Liver (tissue), 8 donors: ENCODE measurements at regions not wholly inside any gene's neighbourhood (a gene's known extent, or its start where the extent isn't known, plus 50 kb on each side); places are given as distances from the start of the nearest gene placed in this dataset.
A peak's percentile ranks its signal among the peaks of the same experiment; 100 is the strongest.

ENCODE experiments used
- DNase-seq: peaks from one replicate; pipeline ENCODE4 v3.0.0-alpha.2; 2017; ENCODE audit warnings: low spot score
- H3K27ac ChIP-seq, 2 donors: one replicate each; pipeline ENCODE4 v1.7.0; 2013; ENCODE audit warnings: inconsistent platforms in 2 of 2, low read length in 2 of 2, control low read depth in 1 of 2, low read depth in 1 of 2, mild to moderate bottlenecking in 1 of 2
- H3K27me3 ChIP-seq, 4 donors: one replicate each; pipeline versions ENCODE4 v1.6.1 to v1.7.0; 2013; ENCODE audit warnings: low read length in 3 of 4, inconsistent platforms in 1 of 4, mild to moderate bottlenecking in 1 of 4, moderate library complexity in 1 of 4; ENCODE audit not compliant: control insufficient read depth in 4 of 4, insufficient read depth in 4 of 4
- H3K36me3 ChIP-seq, 4 donors: one replicate each; pipeline versions ENCODE4 v1.6.1 to v1.7.0; 2013; ENCODE audit warnings: low read length in 3 of 4, mild to moderate bottlenecking in 3 of 4, low read depth in 1 of 4, moderate library complexity in 1 of 4; ENCODE audit not compliant: control insufficient read depth in 4 of 4, insufficient read depth in 3 of 4
- H3K4me1 ChIP-seq, 4 donors: one replicate each; pipeline versions ENCODE4 v1.6.1 to v1.7.0; 2013; ENCODE audit warnings: low read length in 3 of 4, mild to moderate bottlenecking in 3 of 4, moderate library complexity in 1 of 4; ENCODE audit not compliant: control insufficient read depth in 4 of 4, insufficient read depth in 4 of 4
- H3K4me3 ChIP-seq, 3 donors: one replicate each; pipeline versions ENCODE4 v1.6.1 to v1.7.0; 2013; ENCODE audit warnings: low read length in 3 of 3, control low read depth in 1 of 3, low read depth in 1 of 3, mild to moderate bottlenecking in 1 of 3
- H3K9ac ChIP-seq, 2 donors: one replicate each; pipeline ENCODE4 v1.7.0; 2013; ENCODE audit warnings: low read length in 2 of 2, mild to moderate bottlenecking in 2 of 2, moderate library complexity in 2 of 2, control low read depth in 1 of 2, low read depth in 1 of 2
- H3K9me3 ChIP-seq, 4 donors: one replicate each; pipeline versions ENCODE4 v1.6.1 to v1.7.0; 2013; ENCODE audit warnings: low read length in 3 of 4; ENCODE audit not compliant: control insufficient read depth in 4 of 4
- ATF3 ChIP-seq: IDR thresholded peaks from 2 replicates; pipeline ENCODE4 v1.6.1; 2016; ENCODE audit warnings: antibody characterized with exemption
- CTCF ChIP-seq: fragments of 150-350 bp; IDR thresholded peaks from 2 replicates; pipeline ENCODE4 v1.5.1; 2017; ENCODE audit warnings: improper control_type of control experiment, low read depth, low read length; ENCODE audit not compliant: missing input control
- EGR1 ChIP-seq, 2 donors: IDR thresholded peaks; 2 replicates each; pipeline ENCODE4 v1.6.1; 2016 to 2018; ENCODE audit warnings: antibody characterized with exemption in 2 of 2, low read depth in 2 of 2
- FOXA1 ChIP-seq: IDR thresholded peaks from 2 replicates; pipeline ENCODE4 v1.6.1; 2016; ENCODE audit warnings: antibody characterized with exemption
- FOXA2 ChIP-seq: IDR thresholded peaks from 2 replicates; pipeline ENCODE4 v1.6.1; 2016; ENCODE audit warnings: antibody characterized with exemption
- GABPA ChIP-seq, 2 donors: IDR thresholded peaks in 1 of 2; conservative IDR thresholded peaks in 1 of 2; 2 replicates each; pipeline ENCODE4 v1.6.1; 2016; ENCODE audit warnings: antibody characterized with exemption in 2 of 2, mild to moderate bottlenecking in 1 of 2, moderate library complexity in 1 of 2
- HNF4A ChIP-seq, 2 donors: conservative IDR thresholded peaks; 2 replicates each; pipeline ENCODE4 v1.6.1; 2016; ENCODE audit warnings: antibody characterized with exemption in 2 of 2, mild to moderate bottlenecking in 2 of 2
- HNF4G ChIP-seq: IDR thresholded peaks from 2 replicates; pipeline ENCODE4 v1.6.1; 2016; ENCODE audit warnings: antibody characterized with exemption
- JUND ChIP-seq, 2 donors: IDR thresholded peaks; 2 replicates each; pipeline ENCODE4 v1.6.1; 2016; ENCODE audit warnings: antibody characterized with exemption in 2 of 2
- MAX ChIP-seq: IDR thresholded peaks from 2 replicates; pipeline ENCODE4 v1.6.1; 2016; ENCODE audit warnings: antibody characterized with exemption
- NR2F2 ChIP-seq: IDR thresholded peaks from 2 replicates; pipeline ENCODE4 v1.6.1; 2016; ENCODE audit warnings: antibody characterized with exemption
- RAD21 ChIP-seq, 2 donors: IDR thresholded peaks; 2 replicates each; pipeline ENCODE4 v1.6.1; 2016; ENCODE audit warnings: antibody characterized with exemption in 2 of 2, mild to moderate bottlenecking in 2 of 2
- REST ChIP-seq: IDR thresholded peaks from 2 replicates; pipeline ENCODE4 v1.6.1; 2016; ENCODE audit warnings: antibody characterized with exemption, mild to moderate bottlenecking
- RXRA ChIP-seq, 2 donors: IDR thresholded peaks; 2 replicates each; pipeline ENCODE4 v1.6.1; 2017 to 2018; ENCODE audit warnings: antibody characterized with exemption in 2 of 2, mild to moderate bottlenecking in 1 of 2
- SP1 ChIP-seq: IDR thresholded peaks from 2 replicates; pipeline ENCODE4 v1.6.1; 2018; ENCODE audit warnings: antibody characterized with exemption, mild to moderate bottlenecking
- TAF1 ChIP-seq: conservative IDR thresholded peaks from 2 replicates; pipeline ENCODE4 v1.6.1; 2016; ENCODE audit warnings: antibody characterized with exemption, mild to moderate bottlenecking
- YY1 ChIP-seq: IDR thresholded peaks from 2 replicates; pipeline ENCODE4 v1.6.1; 2016; ENCODE audit warnings: antibody characterized with exemption, mild to moderate bottlenecking
- WGBS: extraction: QIAGEN DNeasy Blood & Tissue Kit; methylation state at CpG from one replicate; pipeline ENCODE4 v1.1.7; 2013; 5-methylcytosine and 5-hydroxymethylcytosine counted together
- TF ChIP-seq, protein P1 (sequence below): IDR thresholded peaks from 2 replicates; pipeline ENCODE4 v1.6.1; 2016; ENCODE audit warnings: antibody characterized with exemption
- donor health status: healthy.
- donor health status: healthy.
- donor health status: healthy.
- donor health status: healthy.
- donor health status: healthy.

DNA sequence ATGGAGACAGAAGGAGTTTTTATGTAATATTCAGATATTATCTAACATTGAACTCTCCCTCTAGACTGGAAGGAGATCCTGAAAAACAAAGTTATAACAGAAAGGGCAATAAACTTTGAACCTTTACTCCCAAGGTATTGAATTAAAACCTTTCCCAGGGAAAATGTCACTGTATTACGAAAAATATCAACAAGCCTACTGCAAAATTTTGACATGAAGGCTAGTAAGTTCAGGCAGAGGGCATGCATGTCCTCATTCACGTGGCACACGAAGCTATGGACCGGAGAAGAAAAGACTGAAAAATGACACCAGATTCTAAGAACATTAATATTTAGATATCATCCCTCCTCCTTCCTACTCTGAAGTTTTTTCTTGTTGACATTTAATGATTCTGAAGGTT lies 638.8 kb downstream of the LRRC70 start (continued):
- peak; percentile 52 for TF ChIP-seq YY1

DNA sequence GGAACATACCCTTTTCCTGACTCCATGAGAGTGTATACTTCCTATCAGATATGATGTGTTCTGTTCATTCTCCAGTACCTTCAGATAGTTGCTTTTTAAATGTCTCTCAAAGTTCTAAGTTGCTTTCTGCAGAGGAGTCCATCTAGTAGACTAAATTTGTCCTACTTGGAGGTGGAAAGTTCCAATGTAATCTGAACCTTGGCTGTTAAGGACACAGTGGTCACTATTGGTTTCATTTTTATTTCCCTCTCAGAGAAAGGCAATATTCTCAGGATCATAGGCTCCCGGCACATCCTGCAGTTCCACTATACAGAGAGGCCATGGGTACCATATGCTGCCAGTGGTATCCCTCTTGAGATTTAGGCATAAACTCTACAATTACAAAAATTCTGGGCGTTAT lies 634.6 kb downstream of the LRRC70 start:
- no peak for DNase-seq
- Histone ChIP-seq H3K27me3 (no peaks in the 10 kb centered on the region), H3K4me1 (peaks cover 5 to 41% (median 30%) of the 10 kb centered on the region in 4 donors), H3K27ac (no peak overlapping the region), H3K9ac (no peak overlapping the region), H3K4me3 (peak overlapping the region in 1 of 3 donors; percentile 28), H3K36me3 (no peaks in the 10 kb centered on the region), H3K9me3 (no peaks in the 10 kb centered on the region)
- no peak for TF ChIP-seq HNF4G
- TF ChIP-seq RXRA (IDR thresholded peaks at IDR 0.05), result peak in 1 of 2 donors; percentile 22
- peak in 1 of 2 donors; percentile 22 for TF ChIP-seq RAD21 (IDR thresholded peaks at IDR 0.05)
- TF ChIP-seq YY1, result no peak
- no peak for TF ChIP-seq FOXA1
- TF ChIP-seq FOXA2, result no peak
- TF ChIP-seq CTCF, result no peak
- no peak for TF ChIP-seq NR2F2
- no peak for TF ChIP-seq TAF1
- TF ChIP-seq REST, result no peak
- no peak for TF ChIP-seq GABPA (IDR thresholded peaks at IDR 0.05 in 1 of 2, conservative IDR thresholded peaks at IDR 0.05 in 1 of 2)
- TF ChIP-seq ATF3, result no peak
- peak; percentile 26 for TF ChIP-seq SP1
- TF ChIP-seq MAX, result no peak
- TF ChIP-seq JUND (IDR thresholded peaks at IDR 0.05), result no peak
- peak; percentile 46 to 59 for TF ChIP-seq HNF4A (conservative IDR thresholded peaks at IDR 0.05)
- TF ChIP-seq, protein P1, sequence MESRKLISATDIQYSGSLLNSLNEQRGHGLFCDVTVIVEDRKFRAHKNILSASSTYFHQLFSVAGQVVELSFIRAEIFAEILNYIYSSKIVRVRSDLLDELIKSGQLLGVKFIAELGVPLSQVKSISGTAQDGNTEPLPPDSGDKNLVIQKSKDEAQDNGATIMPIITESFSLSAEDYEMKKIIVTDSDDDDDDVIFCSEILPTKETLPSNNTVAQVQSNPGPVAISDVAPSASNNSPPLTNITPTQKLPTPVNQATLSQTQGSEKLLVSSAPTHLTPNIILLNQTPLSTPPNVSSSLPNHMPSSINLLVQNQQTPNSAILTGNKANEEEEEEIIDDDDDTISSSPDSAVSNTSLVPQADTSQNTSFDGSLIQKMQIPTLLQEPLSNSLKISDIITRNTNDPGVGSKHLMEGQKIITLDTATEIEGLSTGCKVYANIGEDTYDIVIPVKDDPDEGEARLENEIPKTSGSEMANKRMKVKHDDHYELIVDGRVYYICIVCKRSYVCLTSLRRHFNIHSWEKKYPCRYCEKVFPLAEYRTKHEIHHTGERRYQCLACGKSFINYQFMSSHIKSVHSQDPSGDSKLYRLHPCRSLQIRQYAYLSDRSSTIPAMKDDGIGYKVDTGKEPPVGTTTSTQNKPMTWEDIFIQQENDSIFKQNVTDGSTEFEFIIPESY, result no peak
- TF ChIP-seq EGR1 (IDR thresholded peaks at IDR 0.05; ENCODE audit: low read depth in 2 of 2), result no peak
- 67% methylated on average over 2 of the region's 2 CpGs for WGBS
